ENCODE measurements at regions not wholly inside any gene's neighbourhood (a gene's known extent, or its start where the extent isn't known, plus 50 kb on each side); places are given as distances from the start of the nearest gene placed in this dataset.
"Not testable (repeated sequence)": the region's sequence is repeated elsewhere in the genome, so short reads cannot be mapped to it uniquely, and the experiment has no call there.

GRCh38 chr14:51351997-51352396, 112.0 kb downstream of the TMX1 start:
- DNase-seq (ENCODE audit: low spot score): no peak

- no peak for DNase-seq (ENCODE audit: low spot score)
These were observed 113.9 kb downstream of the TMX1 start for GRCh38 chr14:51353901-51354300.

- DNase-seq (ENCODE audit: low spot score): no peak
These were observed 114.8 kb downstream of the TMX1 start for GRCh38 chr14:51354846-51355245.

- DNase-seq (ENCODE audit: low spot score): no peak
These were observed 116.3 kb downstream of the TMX1 start for GRCh38 chr14:51356381-51356780.

- DNase-seq (ENCODE audit: low spot score): no peak
These were observed 117.2 kb downstream of the TMX1 start for GRCh38 chr14:51357250-51357649.

GRCh38 chr14:51360592-51360991, 120.5 kb downstream of the TMX1 start:
- no peak for DNase-seq (ENCODE audit: low spot score)

- DNase-seq (ENCODE audit: low spot score): no peak
These were observed 125.4 kb downstream of the TMX1 start for GRCh38 chr14:51365241-51365965.

GRCh38 chr14:51366460-51366859, 126.4 kb downstream of the TMX1 start:
- DNase-seq (ENCODE audit: low spot score): not testable (repeated sequence)

- DNase-seq (ENCODE audit: low spot score): not testable (repeated sequence)
These were observed 127.0 kb downstream of the TMX1 start for GRCh38 chr14:51366866-51367599.

GRCh38 chr14:51367600-51367931, 127.5 kb downstream of the TMX1 start:
- no peak for DNase-seq (ENCODE audit: low spot score)

GRCh38 chr14:51368721-51369163, 128.7 kb downstream of the TMX1 start:
- no peak for DNase-seq (ENCODE audit: low spot score)

- DNase-seq (ENCODE audit: low spot score): no peak
These were observed 129.8 kb downstream of the TMX1 start for GRCh38 chr14:51369814-51370213.

- no peak for DNase-seq (ENCODE audit: low spot score)
These were observed 130.8 kb downstream of the TMX1 start for GRCh38 chr14:51370758-51371386.

- not testable (repeated sequence) for DNase-seq (ENCODE audit: low spot score)
These were observed 137.1 kb downstream of the TMX1 start for GRCh38 chr14:51377186-51377585.

- DNase-seq (ENCODE audit: low spot score): no peak
These were observed 142.5 kb downstream of the TMX1 start for GRCh38 chr14:51382506-51382905.

- no peak for DNase-seq (ENCODE audit: low spot score)
These were observed 146.4 kb downstream of the TMX1 start for GRCh38 chr14:51386411-51386810.

- DNase-seq (ENCODE audit: low spot score): no peak
These were observed 147.1 kb downstream of the TMX1 start for GRCh38 chr14:51386983-51387735.

- no peak for DNase-seq (ENCODE audit: low spot score)
These were observed 152.4 kb downstream of the TMX1 start for GRCh38 chr14:51392416-51392815.

- DNase-seq (ENCODE audit: low spot score): no peak
These were observed 154.3 kb downstream of the TMX1 start for GRCh38 chr14:51394384-51394783.

- DNase-seq (ENCODE audit: low spot score): no peak
These were observed 154.8 kb downstream of the TMX1 start for GRCh38 chr14:51394804-51395203.

GRCh38 chr14:51395361-51395849, 155.4 kb downstream of the TMX1 start:
- no peak for DNase-seq (ENCODE audit: low spot score)

- DNase-seq (ENCODE audit: low spot score): no peak
These were observed 156.3 kb downstream of the TMX1 start for GRCh38 chr14:51396222-51396815.

All from LoVo (cell line).